HG03565 (cell line): ENCODE measurements at regions not wholly inside any gene's neighbourhood (a gene's known extent, or its start where the extent isn't known, plus 50 kb on each side); places are given as distances from the start of the nearest gene placed in this dataset.

ENCODE experiments used
- ATAC-seq: cut with Tn5 transposase; IDR thresholded peaks from one replicate; pipeline ENCODE4 v1.9.1; 2021; ENCODE audit warnings: mild to moderate bottlenecking, moderate library complexity; ENCODE audit not compliant: unreplicated experiment

GRCh38 chr14:35989736-35990135 is 163.6 kb downstream of the BRMS1L start:
- no peak for ATAC-seq

GRCh38 chr14:35988972-35989690 is 163.0 kb downstream of the BRMS1L start:
- no peak for ATAC-seq

- ATAC-seq = no peak
Observed at GRCh38 chr14:35988550-35988949, 162.4 kb downstream of the BRMS1L start.

GRCh38 chr14:35987731-35988130 is 161.6 kb downstream of the BRMS1L start:
- ATAC-seq = no peak

- ATAC-seq = peak; percentile 70
Observed at GRCh38 chr14:35986219-35986573, 160.1 kb downstream of the BRMS1L start.

- ATAC-seq = no peak
Observed at GRCh38 chr14:35985474-35986218, 159.5 kb downstream of the BRMS1L start.

- no peak for ATAC-seq
Observed at GRCh38 chr14:35979531-35979930, 153.4 kb downstream of the BRMS1L start.

- ATAC-seq = no peak
Observed at GRCh38 chr14:35978561-35978960, 152.4 kb downstream of the BRMS1L start.

GRCh38 chr14:35975814-35976213 is 149.7 kb downstream of the BRMS1L start:
- no peak for ATAC-seq

- ATAC-seq = no peak
Observed at GRCh38 chr14:35973770-35974169, 147.6 kb downstream of the BRMS1L start.

GRCh38 chr14:35971965-35972630 is 146.0 kb downstream of the BRMS1L start:
- ATAC-seq = no peak

GRCh38 chr14:35969310-35969709 is 143.2 kb downstream of the BRMS1L start:
- ATAC-seq = no peak

- ATAC-seq = no peak
Observed at GRCh38 chr14:35965400-35965799, 139.3 kb downstream of the BRMS1L start.

GRCh38 chr14:35964697-35965286 is 138.7 kb downstream of the BRMS1L start:
- ATAC-seq = no peak

- ATAC-seq = peak; percentile 68
Observed at GRCh38 chr14:35963209-35963608, 137.1 kb downstream of the BRMS1L start.

GRCh38 chr14:35961697-35962274 is 135.6 kb downstream of the BRMS1L start:
- ATAC-seq = no peak

GRCh38 chr14:35959835-35960234 is 133.7 kb downstream of the BRMS1L start:
- ATAC-seq = no peak

GRCh38 chr14:35958499-35958898 is 132.4 kb downstream of the BRMS1L start:
- ATAC-seq = no peak

GRCh38 chr14:35956376-35957085 is 130.4 kb downstream of the BRMS1L start:
- ATAC-seq = no peak

GRCh38 chr14:35952584-35952983 is 126.4 kb downstream of the BRMS1L start:
- no peak for ATAC-seq
